ENCODE measurements at regions not wholly inside any gene's neighbourhood (a gene's known extent, or its start where the extent isn't known, plus 50 kb on each side); places are given as distances from the start of the nearest gene placed in this dataset.

GRCh38 chr12:126268222-126268621 is 1203.0 kb downstream of the AACS start:
- no peak for TF ChIP-seq CTCF (IDR thresholded peaks at IDR 0.05)
- no peak for TF ChIP-seq EZH2 (IDR thresholded peaks at IDR 0.05)
